Inflammatory macrophage (primary cell): ENCODE measurements at regions not wholly inside any gene's neighbourhood (a gene's known extent, or its start where the extent isn't known, plus 50 kb on each side); places are given as distances from the start of the nearest gene placed in this dataset.

ENCODE experiments used
- DNase-seq, 2 donors: peaks; one replicate each; pipeline ENCODE4 v3.0.0-alpha.2; 2020 to 2022

GRCh38 chrX:110408949-110409588 lies 50.4 kb downstream of the RTL9 start:
- no peak for DNase-seq

- DNase-seq, result peak; percentile 4 to 58
Measured at GRCh38 chrX:110409925-110410324, 51.3 kb downstream of the RTL9 start.

DNA sequence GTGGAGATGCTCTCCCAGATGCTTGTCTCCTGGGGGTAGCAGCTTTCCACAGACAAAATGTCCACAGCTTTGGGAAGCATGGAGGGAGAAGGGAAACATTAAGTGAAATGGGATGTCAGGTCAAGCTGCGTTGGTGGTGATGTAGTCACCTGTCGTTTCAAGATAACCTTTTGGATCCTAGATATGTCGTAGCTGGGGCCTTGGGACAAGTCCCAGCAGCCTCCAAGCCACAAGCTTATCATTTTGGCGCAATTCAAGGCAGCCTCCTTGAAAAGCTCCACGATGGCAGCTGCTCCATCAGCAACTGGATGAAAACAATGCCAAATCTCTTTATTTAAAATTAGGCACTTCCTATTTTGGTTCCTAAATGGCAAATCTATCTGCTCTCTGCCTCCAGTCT lies 52.0 kb downstream of the RTL9 start:
- no peak for DNase-seq

- DNase-seq, result peak; percentile 42 to 60
Measured at GRCh38 chrX:110412971-110413726, 54.5 kb downstream of the RTL9 start.

DNA sequence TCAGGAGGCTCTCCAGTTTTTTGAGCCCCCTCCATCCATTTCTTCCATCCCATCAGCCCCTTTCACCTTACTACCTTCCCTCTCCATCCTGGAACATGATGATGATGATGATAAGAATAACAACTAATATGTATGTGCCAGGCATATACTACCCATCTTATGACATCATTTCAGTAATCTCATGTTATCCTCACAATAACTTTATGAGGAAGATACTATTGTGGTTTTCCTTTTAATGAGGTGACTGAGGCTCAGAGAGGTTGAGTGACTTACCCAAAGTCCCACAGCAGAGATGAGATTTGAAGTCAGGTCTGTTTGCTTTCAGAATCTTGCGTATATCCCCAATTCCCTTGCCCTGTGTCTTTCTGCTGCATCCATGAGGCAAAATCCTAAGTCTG lies 55.1 kb downstream of the RTL9 start:
- no peak for DNase-seq

GRCh38 chrX:110414273-110414672 lies 55.6 kb downstream of the RTL9 start:
- no peak for DNase-seq

- no peak for DNase-seq
Measured at GRCh38 chrX:110414679-110415439, 56.2 kb downstream of the RTL9 start.

DNA sequence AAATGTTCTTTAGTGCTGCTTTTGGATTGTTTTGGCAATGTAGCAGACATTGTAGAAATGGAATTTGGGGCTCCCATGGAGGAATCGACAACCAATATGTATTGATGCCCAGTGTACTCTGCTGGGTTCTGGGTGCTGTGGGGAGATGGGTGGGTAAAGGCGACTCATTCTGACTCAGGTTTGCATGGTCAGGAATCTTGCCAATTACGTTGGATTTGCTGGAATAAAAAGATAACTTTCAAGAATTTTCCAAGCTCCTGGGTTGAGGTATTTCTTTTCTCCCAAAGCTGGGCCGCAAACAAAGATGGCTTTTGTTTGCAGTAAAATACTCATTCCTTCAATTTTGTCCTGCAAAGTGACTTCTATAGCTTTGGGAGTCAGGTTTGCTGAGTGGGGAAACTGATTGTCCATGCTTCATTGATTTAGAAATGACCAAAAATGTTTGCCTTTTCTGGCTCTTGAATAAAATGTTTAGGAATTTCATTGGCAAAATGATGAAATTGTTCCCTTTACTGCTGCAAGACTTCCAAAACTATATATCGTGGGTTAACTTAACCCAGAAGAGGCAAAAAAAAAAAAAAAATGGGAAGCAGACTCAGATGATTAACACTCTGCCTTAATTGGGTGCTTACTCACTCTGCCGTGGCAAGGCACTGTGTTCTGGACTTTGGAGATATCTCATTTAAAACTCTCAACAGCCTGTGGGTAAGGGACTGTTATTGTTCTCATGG lies 57.0 kb downstream of the RTL9 start:
- DNase-seq, result peak in 1 of 2 donors; percentile 6

GRCh38 chrX:110417128-110417527 lies 58.5 kb downstream of the RTL9 start:
- DNase-seq, result no peak

- peak in 1 of 2 donors; percentile 6 for DNase-seq
Measured at GRCh38 chrX:110418316-110419235, 59.9 kb downstream of the RTL9 start.

GRCh38 chrX:110419512-110419911 lies 60.9 kb downstream of the RTL9 start:
- DNase-seq, result no peak

DNA sequence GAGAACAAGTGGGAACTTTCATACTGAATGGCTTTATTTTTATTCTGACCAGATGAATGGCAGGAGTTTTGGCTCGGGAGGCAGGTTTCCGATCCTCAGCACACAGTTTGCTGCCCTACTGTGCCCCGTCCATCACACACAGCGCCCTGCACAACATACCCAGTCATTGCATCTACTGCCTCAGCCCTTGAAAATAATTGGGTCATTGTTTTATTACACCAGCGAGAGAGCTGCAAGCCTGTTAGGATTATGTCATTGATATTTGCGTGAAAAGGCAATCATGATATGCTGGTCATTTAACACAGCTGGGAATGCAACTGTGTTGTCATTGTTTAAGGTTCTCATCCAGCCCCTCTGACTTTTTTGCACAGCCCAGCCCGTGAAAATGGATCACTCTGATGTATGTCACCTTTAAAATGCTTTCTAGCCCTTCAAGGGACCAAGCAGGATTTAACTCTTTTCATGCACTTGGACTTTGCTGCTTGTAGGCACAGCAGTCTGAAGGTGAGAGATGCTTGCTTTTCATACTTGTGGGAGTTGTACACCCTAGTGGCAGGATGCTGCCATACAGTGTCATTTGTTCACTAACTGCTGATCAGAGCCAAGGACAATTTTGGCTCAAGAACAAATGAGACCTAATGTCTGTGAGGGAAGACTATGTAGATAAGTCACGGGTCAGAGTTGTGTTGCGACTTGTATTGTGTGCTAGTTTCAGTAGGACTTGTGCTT lies 62.3 kb downstream of the RTL9 start:
- DNase-seq, result no peak

- DNase-seq, result no peak
Measured at GRCh38 chrX:110421500-110422455, 63.1 kb downstream of the RTL9 start.

- DNase-seq, result no peak
Measured at GRCh38 chrX:110425222-110426154, 66.8 kb downstream of the RTL9 start.

DNA sequence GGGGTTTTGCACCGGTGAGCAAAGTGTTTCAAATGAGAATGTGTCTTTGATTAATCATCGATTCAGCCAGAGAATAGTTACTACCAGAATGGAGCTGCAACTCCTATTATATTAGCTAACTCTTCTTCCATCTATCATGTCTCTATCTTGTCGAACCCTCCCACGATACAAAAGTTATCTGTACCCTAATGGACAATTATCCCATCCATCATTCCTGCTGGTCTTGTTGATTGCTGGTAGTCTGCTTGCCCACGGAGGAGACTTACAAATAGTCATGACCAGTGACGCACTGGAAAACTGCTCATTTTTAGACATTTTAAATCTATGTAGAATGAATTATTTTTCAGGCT lies 67.5 kb downstream of the RTL9 start:
- DNase-seq, result no peak

DNA sequence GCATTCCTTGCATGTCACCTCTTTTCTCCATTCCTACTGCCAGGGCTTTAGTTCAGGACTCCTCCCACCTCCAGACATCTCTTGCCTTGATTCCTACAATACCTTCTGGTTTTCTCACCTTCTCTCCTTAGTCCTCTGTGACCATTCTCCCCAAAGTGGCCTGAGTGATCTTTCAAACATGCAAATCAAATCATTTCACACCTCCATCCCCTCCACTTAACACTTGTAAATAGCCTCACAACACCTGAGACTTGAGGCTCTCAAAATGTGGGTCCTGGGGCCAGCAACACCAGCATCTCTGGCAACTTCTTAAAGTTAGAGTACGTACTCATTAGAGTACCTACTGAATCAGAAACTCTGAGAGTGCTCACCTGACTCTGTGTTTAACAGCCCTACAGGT lies 68.4 kb downstream of the RTL9 start:
- DNase-seq, result no peak

- DNase-seq, result no peak
Measured at GRCh38 chrX:110428144-110428543, 69.5 kb downstream of the RTL9 start.

GRCh38 chrX:110430293-110431076 lies 71.8 kb downstream of the RTL9 start:
- DNase-seq, result no peak
